ENCODE measurements at regions not wholly inside any gene's neighbourhood (a gene's known extent, or its start where the extent isn't known, plus 50 kb on each side); places are given as distances from the start of the nearest gene placed in this dataset.

GRCh38 chr12:115384391-115384790 lies 700.4 kb upstream of the TBX3 start:
- Histone ChIP-seq H3K4me3 (no peak overlapping the region), H3K36me3 (no peaks in the 10 kb centered on the region), H3K27ac (no peak overlapping the region), H3K9me3 (ENCODE audit: low read depth) (no peaks in the 10 kb centered on the region), H3K27me3 (peaks cover 4% of the 10 kb centered on the region), H3K4me1 (ENCODE audit: low read depth) (peaks cover 7% of the 10 kb centered on the region)
- TF ChIP-seq CTCF (IDR thresholded peaks at IDR 0.05; ENCODE audit: low read depth, low read length), result no peak
- DNase-seq (ENCODE audit: low read depth in 1 of 2, low spot score in 1 of 2), result no peak

GRCh38 chr12:115383668-115384067 lies 699.7 kb upstream of the TBX3 start:
- Histone ChIP-seq H3K4me3 (no peak overlapping the region), H3K27me3 (peaks cover 4% of the 10 kb centered on the region), H3K36me3 (no peaks in the 10 kb centered on the region), H3K27ac (no peak overlapping the region), H3K4me1 (ENCODE audit: low read depth) (peaks cover 7% of the 10 kb centered on the region), H3K9me3 (ENCODE audit: low read depth) (no peaks in the 10 kb centered on the region)
- TF ChIP-seq CTCF (IDR thresholded peaks at IDR 0.05; ENCODE audit: low read depth, low read length), result no peak
- peak in 1 of 2 donors; percentile 83 for DNase-seq (ENCODE audit: low read depth in 1 of 2, low spot score in 1 of 2)

GRCh38 chr12:115382681-115383080 lies 698.7 kb upstream of the TBX3 start:
- TF ChIP-seq CTCF (IDR thresholded peaks at IDR 0.05; ENCODE audit: low read depth, low read length), result no peak
- Histone ChIP-seq H3K4me3 (no peak overlapping the region), H3K4me1 (ENCODE audit: low read depth) (peaks cover 7% of the 10 kb centered on the region), H3K36me3 (no peaks in the 10 kb centered on the region), H3K9me3 (ENCODE audit: low read depth) (no peaks in the 10 kb centered on the region), H3K27ac (no peak overlapping the region), H3K27me3 (peaks cover 4% of the 10 kb centered on the region)
- no peak for DNase-seq (ENCODE audit: low read depth in 1 of 2, low spot score in 1 of 2)

- H3K36me3 ChIP-seq, result no peaks in the 10 kb centered on the region
- no peaks in the 10 kb centered on the region for H3K9me3 ChIP-seq (ENCODE audit: low read depth)
- no peak overlapping the region for H3K4me3 ChIP-seq
- no peak for TF ChIP-seq CTCF (IDR thresholded peaks at IDR 0.05; ENCODE audit: low read depth, low read length)
- peaks cover 4% of the 10 kb centered on the region for H3K27me3 ChIP-seq
- DNase-seq (ENCODE audit: low read depth in 1 of 2, low spot score in 1 of 2), result no peak
- H3K27ac ChIP-seq, result no peak overlapping the region
- peaks cover 7% of the 10 kb centered on the region for H3K4me1 ChIP-seq (ENCODE audit: low read depth)
Observed at GRCh38 chr12:115380546-115381120, 696.7 kb upstream of the TBX3 start.

GRCh38 chr12:115378291-115378690 lies 694.3 kb upstream of the TBX3 start:
- Histone ChIP-seq H3K27me3 (peaks cover 4% of the 10 kb centered on the region), H3K9me3 (ENCODE audit: low read depth) (no peaks in the 10 kb centered on the region), H3K27ac (no peak overlapping the region), H3K4me3 (no peak overlapping the region), H3K4me1 (ENCODE audit: low read depth) (peaks cover 14% of the 10 kb centered on the region), H3K36me3 (no peaks in the 10 kb centered on the region)
- TF ChIP-seq CTCF (IDR thresholded peaks at IDR 0.05; ENCODE audit: low read depth, low read length), result no peak
- DNase-seq (ENCODE audit: low read depth in 1 of 2, low spot score in 1 of 2), result peak in 1 of 2 donors; percentile 21
